Neuronal stem cell (in vitro differentiated cells): ENCODE measurements at regions not wholly inside any gene's neighbourhood (a gene's known extent, or its start where the extent isn't known, plus 50 kb on each side); places are given as distances from the start of the nearest gene placed in this dataset.

Experiments used
- DNase-seq: peaks from one replicate; pipeline ENCODE4 v3.0.0-alpha.2; 2013; ENCODE audit warnings: low spot score
- H2AFZ ChIP-seq: one replicate; pipeline ENCODE4 v1.6.1; 2013; ENCODE audit warnings: mild to moderate bottlenecking, low read length, inconsistent platforms
- H2AK5ac ChIP-seq: 2 replicates; pipeline ENCODE4 v1.6.1; 2013; ENCODE audit warnings: low read depth, mild to moderate bottlenecking, inconsistent platforms, low read length, moderate library complexity, mixed read lengths
- H2BK120ac ChIP-seq: 2 replicates; pipeline ENCODE4 v1.6.1; 2013; ENCODE audit warnings: low read depth, mild to moderate bottlenecking, inconsistent platforms, low read length, moderate library complexity, mixed read lengths
- H2BK12ac ChIP-seq: one replicate; pipeline ENCODE4 v1.6.1; 2013; ENCODE audit warnings: low read length, inconsistent platforms
- H2BK15ac ChIP-seq: 2 replicates; pipeline ENCODE4 v1.6.1; 2013; ENCODE audit warnings: mild to moderate bottlenecking, low read length, inconsistent platforms, mixed read lengths
- H2BK5ac ChIP-seq: one replicate; pipeline ENCODE4 v1.6.1; 2013; ENCODE audit warnings: inconsistent platforms, mild to moderate bottlenecking, low read length, moderate library complexity
- H3K14ac ChIP-seq: one replicate; pipeline ENCODE4 v1.6.1; 2013; ENCODE audit warnings: low read length, inconsistent platforms
- H3K18ac ChIP-seq: 2 replicates; pipeline ENCODE4 v1.6.1; 2013; ENCODE audit warnings: low read length, inconsistent platforms
- H3K23ac ChIP-seq: 2 replicates; pipeline ENCODE4 v1.6.1; 2013; ENCODE audit warnings: low read depth, mild to moderate bottlenecking, mixed read lengths, low read length, inconsistent platforms; ENCODE audit not compliant: poor library complexity
- H3K27ac ChIP-seq: replicated peaks from 3 replicates; pipeline ENCODE4 v1.5.1; 2013; ENCODE audit warnings: low read length, inconsistent platforms
- H3K27me3 ChIP-seq, 3 experiments: 2 replicates each; pipeline ENCODE4 v1.6.1; 2013; ENCODE audit warnings: low read length in 3 of 3, mild to moderate bottlenecking in 2 of 3, inconsistent platforms in 1 of 3, low read depth in 1 of 3, mixed read lengths in 1 of 3, moderate library complexity in 1 of 3; ENCODE audit not compliant: control insufficient read depth in 3 of 3, insufficient read depth in 3 of 3
- H3K36me3 ChIP-seq, 2 donors: replicated peaks in 1 of 2; 2 replicates each; pipeline ENCODE4 v1.6.1; 2013; ENCODE audit warnings: low read length in 2 of 2; ENCODE audit not compliant: control insufficient read depth in 2 of 2, insufficient read depth in 2 of 2
- H3K4ac ChIP-seq: 2 replicates; pipeline ENCODE4 v1.6.1; 2013; ENCODE audit warnings: inconsistent platforms, mild to moderate bottlenecking, low read length, moderate library complexity
- H3K4me1 ChIP-seq, 2 donors: 1 replicate in 1 of 2; 2 replicates in 1 of 2; pipeline ENCODE4 v1.6.1; 2013; ENCODE audit warnings: low read length in 2 of 2, low read depth in 1 of 2; ENCODE audit not compliant: control insufficient read depth in 2 of 2, insufficient read depth in 1 of 2
- H3K4me2 ChIP-seq: one replicate; pipeline ENCODE4 v1.6.1; 2013; ENCODE audit warnings: mild to moderate bottlenecking, low read length, inconsistent platforms; ENCODE audit not compliant: insufficient read depth, poor library complexity, severe bottlenecking
- H3K4me3 ChIP-seq, 2 donors: 2 replicates each; pipeline ENCODE4 v1.5.1; 2013; ENCODE audit warnings: low read length in 2 of 2, mild to moderate bottlenecking in 2 of 2, inconsistent platforms in 1 of 2, moderate library complexity in 1 of 2
- H3K79me1 ChIP-seq: one replicate; pipeline ENCODE4 v1.6.1; 2013; ENCODE audit warnings: low read depth, mild to moderate bottlenecking, inconsistent platforms, low read length, moderate library complexity
- H3K9ac ChIP-seq: one replicate; pipeline ENCODE4 v1.6.1; 2013; ENCODE audit warnings: mild to moderate bottlenecking, low read depth, low read length, inconsistent platforms; ENCODE audit not compliant: poor library complexity
- H3K9me3 ChIP-seq, 2 donors: replicated peaks in 1 of 2; 2 replicates each; pipeline versions ENCODE3 to v1.6.1; 2013; ENCODE audit warnings: low read length in 2 of 2, mild to moderate bottlenecking in 2 of 2, inconsistent platforms in 1 of 2, low read depth in 1 of 2, mixed read lengths in 1 of 2, moderate library complexity in 1 of 2; ENCODE audit not compliant: control insufficient read depth in 2 of 2, insufficient read depth in 1 of 2
- H4K8ac ChIP-seq: one replicate; pipeline ENCODE4 v1.6.1; 2013; ENCODE audit warnings: low read depth, mild to moderate bottlenecking, inconsistent platforms, low read length, moderate library complexity
- H4K91ac ChIP-seq: one replicate; pipeline ENCODE4 v1.6.1; 2013; ENCODE audit warnings: low read length, low read depth, mild to moderate bottlenecking, inconsistent platforms; ENCODE audit not compliant: poor library complexity
- WGBS, 2 donors: extraction: QIAGEN DNeasy Blood & Tissue Kit; methylation state at CpG; one replicate each; pipeline ENCODE4 v1.1.7; 2013; ENCODE audit warnings: missing lambda C conversion rate in 2 of 2, mixed read lengths in 1 of 2; ENCODE audit not compliant: insufficient read length in 2 of 2, insufficient replicate concordance in 1 of 2; ENCODE audit errors: extremely low coverage in 2 of 2; 5-methylcytosine and 5-hydroxymethylcytosine counted together

- H4K8ac ChIP-seq = no peak overlapping the region
- no peak overlapping the region for H3K4me3 ChIP-seq
- no peak overlapping the region for H2BK5ac ChIP-seq
- no peak overlapping the region for H3K9ac ChIP-seq
- no peak overlapping the region for H4K91ac ChIP-seq
- H2BK120ac ChIP-seq = no peak overlapping the region
- H3K18ac ChIP-seq = no peak overlapping the region
- no peak overlapping the region for H2BK15ac ChIP-seq
- no peak overlapping the region for H3K23ac ChIP-seq
- no peak for DNase-seq
- no peak overlapping the region for H2BK12ac ChIP-seq
- no peak overlapping the region for H3K4me2 ChIP-seq
- H2AK5ac ChIP-seq = no peak overlapping the region
- no CpG with 5 or more reads among the region's 3 CpGs for WGBS, 2 donors
- H3K4ac ChIP-seq = no peak overlapping the region
- H2AFZ ChIP-seq = no peak overlapping the region
- no peaks in the 10 kb centered on the region for H3K4me1 ChIP-seq
- no peaks in the 10 kb centered on the region for H3K79me1 ChIP-seq
- no peaks in the 10 kb centered on the region for H3K27me3 ChIP-seq
- no peaks in the 10 kb centered on the region for H3K9me3 ChIP-seq
- H3K36me3 ChIP-seq = no peaks in the 10 kb centered on the region
- no peak overlapping the region for H3K14ac ChIP-seq
- no peak overlapping the region for H3K27ac ChIP-seq
Observed at GRCh38 chr6:71220466-71220865, 68.1 kb upstream of the OGFRL1 start.

- no peaks in the 10 kb centered on the region for H3K9me3 ChIP-seq
- H2AFZ ChIP-seq = no peak overlapping the region
- H4K8ac ChIP-seq = no peak overlapping the region
- no peak for DNase-seq
- no peak overlapping the region for H3K23ac ChIP-seq
- no peak overlapping the region for H2BK12ac ChIP-seq
- no peak overlapping the region for H2BK120ac ChIP-seq
- no peak overlapping the region for H3K9ac ChIP-seq
- no peak overlapping the region for H4K91ac ChIP-seq
- H3K4me1 ChIP-seq = no peaks in the 10 kb centered on the region
- H3K14ac ChIP-seq = no peak overlapping the region
- no peak overlapping the region for H3K27ac ChIP-seq
- no peaks in the 10 kb centered on the region for H3K36me3 ChIP-seq
- H3K27me3 ChIP-seq = no peaks in the 10 kb centered on the region
- no CpG with 5 or more reads among the region's 4 CpGs for WGBS, 2 donors
- H3K79me1 ChIP-seq = no peaks in the 10 kb centered on the region
- H2BK5ac ChIP-seq = no peak overlapping the region
- H2AK5ac ChIP-seq = no peak overlapping the region
- H3K4me3 ChIP-seq = no peak overlapping the region
- H3K4ac ChIP-seq = no peak overlapping the region
- no peak overlapping the region for H3K4me2 ChIP-seq
- H2BK15ac ChIP-seq = no peak overlapping the region
- no peak overlapping the region for H3K18ac ChIP-seq
Observed at GRCh38 chr6:71222671-71223070, 65.9 kb upstream of the OGFRL1 start.

GRCh38 chr6:71224011-71224410 lies 64.6 kb upstream of the OGFRL1 start:
- no peak for DNase-seq
- H3K27ac ChIP-seq = no peak overlapping the region
- H2AFZ ChIP-seq = no peak overlapping the region
- no peak overlapping the region for H3K9ac ChIP-seq
- H3K9me3 ChIP-seq = no peaks in the 10 kb centered on the region
- no CpG with 5 or more reads among the region's 2 CpGs for WGBS, 2 donors
- no peak overlapping the region for H3K18ac ChIP-seq
- H2AK5ac ChIP-seq = no peak overlapping the region
- no peaks in the 10 kb centered on the region for H3K27me3 ChIP-seq
- no peaks in the 10 kb centered on the region for H3K79me1 ChIP-seq
- H3K36me3 ChIP-seq = no peaks in the 10 kb centered on the region
- H3K4me2 ChIP-seq = no peak overlapping the region
- no peak overlapping the region for H4K91ac ChIP-seq
- no peak overlapping the region for H3K23ac ChIP-seq
- no peak overlapping the region for H2BK120ac ChIP-seq
- H3K4ac ChIP-seq = no peak overlapping the region
- no peak overlapping the region for H4K8ac ChIP-seq
- H2BK12ac ChIP-seq = no peak overlapping the region
- no peak overlapping the region for H3K4me3 ChIP-seq
- no peak overlapping the region for H3K14ac ChIP-seq
- H2BK15ac ChIP-seq = no peak overlapping the region
- no peaks in the 10 kb centered on the region for H3K4me1 ChIP-seq
- no peak overlapping the region for H2BK5ac ChIP-seq

- Histone ChIP-seq H4K91ac (no peak overlapping the region), H3K79me1 (no peaks in the 10 kb centered on the region)
Observed at GRCh38 chr6:71226151-71226550, 62.5 kb upstream of the OGFRL1 start.

More at GRCh38 chr6:71226151-71226550, 62.5 kb upstream of the OGFRL1 start:
- no peak overlapping the region for H3K4me2 ChIP-seq
- no peak overlapping the region for H3K4me3 ChIP-seq
- no peaks in the 10 kb centered on the region for H3K27me3 ChIP-seq
- H3K36me3 ChIP-seq = no peaks in the 10 kb centered on the region
- no peak overlapping the region for H3K23ac ChIP-seq
- H2BK5ac ChIP-seq = no peak overlapping the region
- no peak overlapping the region for H3K9ac ChIP-seq
- no peaks in the 10 kb centered on the region for H3K4me1 ChIP-seq
- no peak overlapping the region for H2AFZ ChIP-seq
- no peak overlapping the region for H3K4ac ChIP-seq
- no CpG with 5 or more reads among the region's 1 CpG for WGBS, 2 donors
- no peak overlapping the region for H2BK120ac ChIP-seq
- no peak for DNase-seq
- H3K18ac ChIP-seq = no peak overlapping the region
- no peak overlapping the region for H3K27ac ChIP-seq
- no peaks in the 10 kb centered on the region for H3K9me3 ChIP-seq
- no peak overlapping the region for H4K8ac ChIP-seq
- no peak overlapping the region for H3K14ac ChIP-seq
- H2BK12ac ChIP-seq = no peak overlapping the region
- no peak overlapping the region for H2BK15ac ChIP-seq
- H2AK5ac ChIP-seq = no peak overlapping the region
